Skeletal muscle satellite cell (primary cell): ENCODE measurements at regions not wholly inside any gene's neighbourhood (a gene's known extent, or its start where the extent isn't known, plus 50 kb on each side); places are given as distances from the start of the nearest gene placed in this dataset.
A peak's percentile ranks its signal among the peaks of the same experiment; 100 is the strongest.

Source experiments
- H3K27me3 ChIP-seq: 2 replicates; pipeline ENCODE4 v1.7.0; 2013; ENCODE audit warnings: low read length; ENCODE audit not compliant: control insufficient read depth, insufficient read depth
- H3K36me3 ChIP-seq: 2 replicates; pipeline ENCODE4 v1.7.0; 2013; ENCODE audit warnings: mild to moderate bottlenecking, control low read depth, low read length; ENCODE audit not compliant: insufficient read depth
- H3K4me1 ChIP-seq: 2 replicates; pipeline ENCODE4 v1.7.0; 2013; ENCODE audit warnings: low read length; ENCODE audit not compliant: control insufficient read depth, insufficient read depth
- H3K4me2 ChIP-seq: 2 replicates; pipeline ENCODE4 v1.7.0; 2013; ENCODE audit warnings: mild to moderate bottlenecking, low read length
- H3K4me3 ChIP-seq: 2 replicates; pipeline ENCODE4 v1.7.0; 2013; ENCODE audit warnings: low read length
- H3K9ac ChIP-seq: 2 replicates; pipeline ENCODE4 v1.7.0; 2013; ENCODE audit warnings: mild to moderate bottlenecking, low read depth, low read length, moderate library complexity
- H3K9me3 ChIP-seq: replicated peaks from 2 replicates; pipeline ENCODE4 v1.7.0; 2013; ENCODE audit warnings: mild to moderate bottlenecking, control low read depth, low read length

DNA sequence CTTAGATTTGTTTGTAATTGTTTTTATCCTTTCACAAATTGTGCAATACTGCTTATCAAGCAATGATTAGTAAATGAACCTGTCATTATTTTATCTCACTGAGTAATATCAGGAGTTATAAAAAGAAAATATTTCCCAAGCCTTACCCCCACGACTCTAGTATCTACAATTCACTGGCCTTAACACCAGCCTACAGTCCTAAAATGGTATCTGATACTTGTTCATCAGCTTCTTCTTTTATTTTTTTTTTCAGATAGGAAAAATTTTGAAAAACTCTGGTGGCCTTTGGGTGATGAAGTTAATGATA, 160.8 kb upstream of the FOXA2 start:
- Histone ChIP-seq H3K9me3 (no peaks in the 10 kb centered on the region), H3K27me3 (no peaks in the 10 kb centered on the region), H3K36me3 (no peaks in the 10 kb centered on the region), H3K9ac (no peak overlapping the region), H3K4me3 (no peak overlapping the region), H3K4me2 (no peak overlapping the region), H3K4me1 (no peaks in the 10 kb centered on the region)

DNA sequence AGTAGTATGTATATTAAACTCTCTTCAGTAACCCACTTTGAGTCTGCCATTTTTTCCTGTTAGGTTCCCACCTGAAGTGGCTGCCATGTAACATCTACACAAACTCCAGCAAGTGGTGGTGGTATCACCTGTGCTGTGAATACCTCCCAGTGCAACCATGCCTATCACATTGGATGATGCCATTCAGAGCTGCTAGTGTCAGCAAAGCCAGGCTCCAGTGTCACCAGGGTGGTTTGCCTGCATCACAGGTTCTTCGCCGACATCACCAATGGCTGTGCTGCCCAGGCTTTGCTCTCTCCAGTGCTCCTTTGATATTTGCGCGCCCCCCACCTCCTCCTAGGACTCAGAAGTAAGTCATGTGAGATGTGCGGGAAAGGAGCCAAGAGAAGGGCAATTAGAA, 162.6 kb upstream of the FOXA2 start:
- H3K4me1 ChIP-seq: no peaks in the 10 kb centered on the region
- H3K4me3 ChIP-seq: no peak overlapping the region

DNA sequence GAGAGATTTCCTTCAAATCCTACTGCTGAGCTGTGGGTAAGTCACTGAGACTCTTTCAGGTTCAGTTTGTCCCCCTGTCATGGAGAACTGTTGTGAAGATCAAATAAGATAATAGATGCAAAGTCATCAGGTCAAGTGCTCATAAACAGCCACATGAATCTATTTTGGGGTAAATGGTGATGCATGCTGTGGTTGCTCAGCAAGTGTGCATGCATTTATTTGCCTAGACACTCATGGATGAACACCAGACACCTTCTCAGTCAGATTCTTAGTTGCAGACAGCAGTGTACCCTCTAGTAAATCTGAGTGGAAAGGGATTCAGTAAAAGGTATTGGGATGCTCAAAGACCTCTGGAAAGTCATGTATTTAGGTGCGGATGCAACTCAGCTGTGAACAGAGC, 168.0 kb upstream of the FOXA2 start:
- Histone ChIP-seq H3K9me3 (no peaks in the 10 kb centered on the region), H3K36me3 (no peaks in the 10 kb centered on the region), H3K9ac (no peak overlapping the region), H3K4me3 (no peak overlapping the region), H3K27me3 (no peaks in the 10 kb centered on the region), H3K4me1 (no peaks in the 10 kb centered on the region), H3K4me2 (no peak overlapping the region)

More for the DNA sequence above, 162.6 kb upstream of the FOXA2 start:
- no peaks in the 10 kb centered on the region for H3K9me3 ChIP-seq
- H3K4me2 ChIP-seq: no peak overlapping the region
- H3K36me3 ChIP-seq: no peaks in the 10 kb centered on the region
- no peak overlapping the region for H3K9ac ChIP-seq
- no peaks in the 10 kb centered on the region for H3K27me3 ChIP-seq

DNA sequence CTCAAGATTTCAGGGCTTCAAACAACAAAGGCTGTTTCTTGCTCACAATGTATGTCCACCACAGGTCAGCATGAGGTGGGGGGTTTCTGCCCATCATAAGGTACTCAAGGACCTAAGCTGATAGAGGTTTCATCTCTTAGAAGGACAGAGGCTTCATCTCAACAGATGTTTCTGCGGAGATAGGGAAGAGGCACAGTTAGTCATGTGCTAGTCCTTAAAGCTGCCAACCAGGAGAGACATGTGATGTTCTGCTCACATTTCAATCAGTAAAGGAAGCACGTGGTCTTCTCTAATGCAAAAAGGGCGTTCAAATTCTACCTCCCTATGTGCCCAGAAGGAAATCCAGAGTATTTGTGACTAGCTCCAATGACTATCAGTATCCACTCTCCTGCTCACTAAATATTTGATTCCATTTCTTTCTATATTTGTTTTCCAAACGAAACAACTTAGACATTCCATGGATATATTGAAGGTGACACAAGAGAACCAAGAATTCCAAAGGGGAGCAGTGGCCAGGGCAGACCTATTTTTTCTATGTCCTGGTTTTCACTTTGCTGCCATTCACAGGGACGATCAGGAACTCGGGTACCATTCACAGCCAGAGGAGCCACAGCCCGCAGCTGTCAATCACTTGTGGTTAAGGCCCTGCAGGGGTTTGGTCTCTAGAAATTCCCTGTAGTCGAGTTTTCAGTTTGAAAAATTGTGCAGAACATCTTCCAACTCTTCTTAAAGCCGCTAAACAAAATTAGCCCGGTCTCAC, 173.2 kb upstream of the FOXA2 start:
- Histone ChIP-seq H3K36me3 (no peaks in the 10 kb centered on the region), H3K4me2 (no peak overlapping the region), H3K9ac (no peak overlapping the region), H3K4me1 (peaks cover 13% of the 10 kb centered on the region), H3K9me3 (no peaks in the 10 kb centered on the region), H3K4me3 (no peak overlapping the region), H3K27me3 (no peaks in the 10 kb centered on the region)

DNA sequence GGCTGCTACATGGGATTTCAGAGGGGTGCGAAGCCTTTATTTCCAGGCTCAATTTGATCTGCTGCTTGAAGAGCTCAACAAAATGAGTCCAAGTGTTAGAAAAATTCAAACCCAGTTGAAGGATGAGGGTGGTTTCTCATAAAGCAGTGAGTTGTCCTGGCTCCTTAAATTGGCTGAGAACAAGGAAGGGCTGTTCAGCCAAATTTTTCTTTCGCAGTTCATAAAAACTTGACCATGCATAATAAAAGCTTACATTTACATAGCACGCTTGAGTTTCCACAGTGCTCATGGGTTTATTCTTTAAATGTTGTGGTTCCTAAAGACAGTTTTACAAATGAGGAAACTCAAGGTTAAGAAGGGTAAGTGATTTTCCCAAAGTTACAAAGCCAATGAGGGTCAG, 174.4 kb upstream of the FOXA2 start:
- Histone ChIP-seq H3K27me3 (no peaks in the 10 kb centered on the region), H3K4me2 (no peak overlapping the region), H3K36me3 (no peaks in the 10 kb centered on the region), H3K9me3 (no peaks in the 10 kb centered on the region), H3K9ac (no peak overlapping the region), H3K4me3 (no peak overlapping the region), H3K4me1 (peaks cover 23% of the 10 kb centered on the region)

DNA sequence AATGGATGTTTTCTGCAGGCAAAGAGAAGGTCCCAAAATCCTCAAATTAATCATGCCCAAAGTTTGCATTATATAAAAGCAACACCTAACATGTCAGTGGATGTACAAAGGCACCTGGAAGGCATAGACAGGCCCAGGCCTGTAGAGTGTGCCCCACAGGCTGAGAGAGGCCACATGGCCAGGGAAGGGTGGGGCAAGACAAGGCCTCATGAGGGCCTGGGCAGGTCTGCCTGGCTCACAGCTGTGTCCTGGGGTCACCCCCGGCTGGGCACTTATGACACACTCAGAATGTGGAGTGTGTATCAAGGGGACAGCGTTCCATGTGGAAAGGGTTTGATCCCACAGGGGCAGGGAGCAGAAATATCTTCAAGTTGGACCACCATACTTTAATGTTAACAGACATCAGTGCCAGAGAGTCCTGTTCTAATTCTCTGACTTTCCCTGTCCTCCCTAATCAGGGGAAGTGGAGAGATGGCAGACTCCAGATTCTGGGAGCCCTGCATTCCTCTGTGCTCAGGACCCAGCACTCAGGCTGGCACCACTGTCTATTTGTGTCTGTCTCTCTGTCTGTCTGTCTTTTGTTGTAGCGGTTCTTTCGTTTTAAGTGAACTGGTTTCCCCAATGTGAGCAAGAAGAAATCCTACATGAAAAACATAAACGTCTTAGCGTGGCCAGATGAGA, 178.3 kb upstream of the FOXA2 start:
- Histone ChIP-seq H3K9ac (peak overlapping the region; percentile 51), H3K36me3 (no peaks in the 10 kb centered on the region), H3K9me3 (no peaks in the 10 kb centered on the region), H3K4me2 (no peak overlapping the region), H3K4me1 (peaks cover 21% of the 10 kb centered on the region), H3K27me3 (no peaks in the 10 kb centered on the region), H3K4me3 (no peak overlapping the region)

DNA sequence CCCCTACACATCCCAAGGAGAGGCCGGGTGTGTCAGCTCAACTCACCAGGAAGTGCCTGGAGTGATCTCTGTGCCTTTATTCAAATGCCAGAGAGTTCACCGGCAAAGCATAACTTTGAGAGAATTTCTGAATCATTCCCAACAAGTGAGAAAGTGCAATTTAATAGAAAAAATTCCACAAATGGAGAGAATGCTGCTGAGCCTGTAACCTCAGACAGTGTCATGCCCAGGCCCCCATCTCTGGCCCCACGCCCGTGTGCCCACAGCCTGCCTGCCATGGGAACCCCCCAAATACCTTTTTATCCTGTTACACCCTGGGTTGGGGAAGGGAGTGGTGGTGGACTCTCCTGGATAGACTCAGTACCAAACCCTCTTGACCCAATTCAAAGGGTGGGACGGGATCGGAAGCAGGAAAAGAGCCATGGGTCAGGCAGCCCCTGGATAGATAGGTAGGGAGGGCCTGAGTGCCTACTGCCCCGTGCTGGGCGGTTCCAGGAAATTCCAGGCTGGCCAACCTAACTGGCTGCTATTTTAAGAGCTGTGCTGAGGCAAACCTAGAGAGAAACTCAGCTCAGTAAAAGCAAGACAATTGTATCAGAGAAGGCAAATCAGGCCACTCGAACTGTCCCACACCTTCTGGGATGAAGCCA, 179.0 kb upstream of the FOXA2 start:
- no peaks in the 10 kb centered on the region for H3K9me3 ChIP-seq
- no peaks in the 10 kb centered on the region for H3K27me3 ChIP-seq
- H3K36me3 ChIP-seq: no peaks in the 10 kb centered on the region
- peak overlapping the region; percentile 19 for H3K4me2 ChIP-seq
- H3K4me3 ChIP-seq: no peak overlapping the region
- peaks cover 16% of the 10 kb centered on the region for H3K4me1 ChIP-seq
- peak overlapping the region; percentile 51 for H3K9ac ChIP-seq

DNA sequence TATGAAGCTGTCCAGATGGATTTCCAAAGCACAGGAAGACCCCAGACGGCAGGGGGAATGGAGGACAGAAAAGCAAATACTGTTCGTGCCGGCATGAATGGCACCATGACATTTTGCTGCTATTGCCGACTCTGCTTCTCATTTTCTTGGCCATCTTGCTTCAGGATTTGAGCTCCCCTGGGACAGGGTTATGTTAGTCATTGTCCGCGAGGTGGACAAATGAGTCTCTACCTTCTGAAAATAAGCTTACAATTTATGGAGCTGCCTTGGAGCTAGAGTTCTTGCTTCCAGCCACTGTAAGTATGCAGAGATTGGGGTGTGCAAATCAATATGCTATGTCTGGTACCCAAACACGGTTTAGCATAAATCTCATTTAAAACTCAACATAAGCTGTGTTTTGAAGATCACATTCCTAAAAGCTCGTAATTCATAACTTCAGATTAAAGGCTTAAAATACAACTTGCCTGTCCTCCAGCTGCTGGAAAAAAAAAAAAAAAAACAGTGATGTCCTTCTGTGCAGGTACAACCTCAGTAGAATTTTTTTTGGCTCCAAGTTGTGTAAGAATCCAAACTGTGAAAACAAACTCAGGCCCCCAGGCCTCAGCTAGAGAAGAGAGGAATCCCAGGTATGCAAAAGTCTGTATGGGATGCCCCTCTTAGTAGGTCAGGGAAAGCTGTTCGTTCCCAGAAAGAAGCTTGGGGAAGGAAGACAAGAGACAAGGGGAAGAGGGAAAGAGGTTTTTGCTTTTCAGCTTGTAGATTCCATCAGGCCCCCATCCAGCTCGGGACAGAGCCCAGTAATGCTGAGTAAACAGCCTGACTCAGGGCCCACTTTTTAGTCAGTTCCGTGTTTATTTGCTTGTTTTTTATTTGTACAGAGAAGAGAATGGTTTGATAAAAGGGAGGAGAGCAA, 184.2 kb upstream of the FOXA2 start:
- no peak overlapping the region for H3K9ac ChIP-seq
- H3K4me3 ChIP-seq: no peak overlapping the region
- H3K4me2 ChIP-seq: no peak overlapping the region
- H3K4me1 ChIP-seq: peaks cover 3% of the 10 kb centered on the region
- no peaks in the 10 kb centered on the region for H3K27me3 ChIP-seq
- H3K36me3 ChIP-seq: no peaks in the 10 kb centered on the region
- H3K9me3 ChIP-seq: no peaks in the 10 kb centered on the region

DNA sequence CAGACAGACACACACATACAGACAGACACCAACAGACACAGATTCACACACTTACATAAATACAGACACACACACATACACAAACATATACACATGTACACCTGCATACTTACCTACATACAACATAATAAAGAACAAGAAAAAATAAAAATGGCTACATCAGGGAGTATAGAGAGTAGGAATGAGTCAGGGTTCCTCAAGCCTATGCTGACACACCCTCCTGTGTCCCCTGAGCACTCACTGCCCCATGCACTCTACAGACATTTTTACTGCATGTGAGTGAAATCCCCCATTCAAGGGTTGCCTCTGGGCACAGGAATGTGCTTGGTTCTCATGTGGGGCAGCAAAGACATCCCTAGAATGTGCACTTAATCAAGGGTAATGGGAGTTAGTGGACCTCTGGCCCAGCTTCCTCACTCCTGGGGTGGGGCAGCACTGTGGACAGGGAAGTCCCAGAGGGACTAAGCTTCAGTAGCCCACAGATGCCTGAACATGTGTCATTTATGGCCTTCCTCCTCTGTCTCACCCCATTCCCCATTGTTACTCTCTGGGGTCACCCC, 185.9 kb upstream of the FOXA2 start:
- Histone ChIP-seq H3K4me2 (no peak overlapping the region), H3K27me3 (no peaks in the 10 kb centered on the region), H3K9ac (no peak overlapping the region), H3K4me1 (peaks cover 4% of the 10 kb centered on the region), H3K36me3 (no peaks in the 10 kb centered on the region), H3K9me3 (no peaks in the 10 kb centered on the region), H3K4me3 (no peak overlapping the region)

DNA sequence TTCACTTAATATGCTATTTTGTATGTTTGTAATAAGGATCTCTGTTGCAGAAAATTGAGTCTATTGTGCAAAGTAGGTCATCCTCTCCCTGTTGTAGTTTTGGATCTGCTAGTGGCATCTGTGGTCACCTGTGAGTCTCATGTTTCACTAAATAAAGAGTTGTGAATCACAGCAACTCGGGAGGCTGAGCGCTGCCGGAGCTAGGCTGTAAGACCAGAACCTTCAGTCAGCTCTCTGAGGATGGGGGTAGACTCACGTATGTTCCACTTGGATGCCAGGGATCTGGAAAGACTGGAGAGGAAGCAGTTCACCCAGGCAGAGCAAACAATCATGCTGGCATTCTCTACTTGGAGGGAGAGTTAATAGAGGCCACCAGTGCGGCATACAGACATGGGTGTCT, 187.3 kb upstream of the FOXA2 start:
- Histone ChIP-seq H3K9me3 (no peaks in the 10 kb centered on the region), H3K4me2 (no peak overlapping the region), H3K36me3 (no peaks in the 10 kb centered on the region), H3K4me3 (no peak overlapping the region), H3K4me1 (peaks cover 12% of the 10 kb centered on the region), H3K9ac (no peak overlapping the region), H3K27me3 (no peaks in the 10 kb centered on the region)

DNA sequence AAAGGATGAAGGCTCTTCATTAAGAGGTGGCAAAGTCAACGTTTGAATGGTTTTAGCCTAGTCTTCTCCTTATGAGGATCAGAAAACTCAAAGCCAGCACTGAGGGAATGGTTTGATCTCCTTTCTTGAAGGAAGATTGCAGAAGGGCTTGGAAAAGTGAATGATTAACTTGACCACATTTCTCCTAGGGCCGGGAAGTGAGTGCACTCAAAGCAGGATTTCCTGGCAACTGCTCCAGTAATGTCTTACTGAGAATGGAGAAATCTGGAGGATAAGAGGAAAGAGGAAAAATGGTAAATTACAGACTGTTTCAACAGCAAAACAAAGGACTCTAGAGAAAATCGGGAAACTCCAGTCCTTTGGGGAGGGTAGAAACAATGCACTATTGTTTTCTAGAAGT, 189.0 kb upstream of the FOXA2 start:
- Histone ChIP-seq H3K27me3 (no peaks in the 10 kb centered on the region), H3K4me3 (no peak overlapping the region), H3K4me1 (peaks cover 12% of the 10 kb centered on the region), H3K36me3 (no peaks in the 10 kb centered on the region), H3K9me3 (no peaks in the 10 kb centered on the region), H3K4me2 (no peak overlapping the region), H3K9ac (no peak overlapping the region)
